HUES48 (cell line): ENCODE measurements at regions not wholly inside any gene's neighbourhood (a gene's known extent, or its start where the extent isn't known, plus 50 kb on each side); places are given as distances from the start of the nearest gene placed in this dataset.
A peak's percentile ranks its signal among the peaks of the same experiment; 100 is the strongest.

Experiments
- H3K27ac ChIP-seq: one replicate; pipeline ENCODE4 v1.7.0; 2013; ENCODE audit warnings: low read depth, low read length, inconsistent platforms
- H3K27me3 ChIP-seq: 2 replicates; pipeline ENCODE4 v1.6.1; 2013; ENCODE audit warnings: mild to moderate bottlenecking, low read length; ENCODE audit not compliant: control insufficient read depth, insufficient read depth
- H3K36me3 ChIP-seq: 2 replicates; pipeline ENCODE4 v1.6.1; 2013; ENCODE audit warnings: low read length; ENCODE audit not compliant: control insufficient read depth, insufficient read depth
- H3K4me1 ChIP-seq: 2 replicates; pipeline ENCODE4 v1.6.1; 2013; ENCODE audit warnings: mild to moderate bottlenecking, low read length; ENCODE audit not compliant: control insufficient read depth, insufficient read depth
- H3K4me3 ChIP-seq: 2 replicates; pipeline ENCODE4 v1.5.1; 2013; ENCODE audit warnings: mild to moderate bottlenecking, low read depth, low read length
- H3K9ac ChIP-seq: 2 replicates; pipeline ENCODE4 v1.6.1; 2013; ENCODE audit warnings: mild to moderate bottlenecking, low read depth, low read length, moderate library complexity
- H3K9me3 ChIP-seq: 2 replicates; pipeline ENCODE4 v1.6.1; 2013; ENCODE audit warnings: low read length; ENCODE audit not compliant: control insufficient read depth, insufficient read depth

DNA sequence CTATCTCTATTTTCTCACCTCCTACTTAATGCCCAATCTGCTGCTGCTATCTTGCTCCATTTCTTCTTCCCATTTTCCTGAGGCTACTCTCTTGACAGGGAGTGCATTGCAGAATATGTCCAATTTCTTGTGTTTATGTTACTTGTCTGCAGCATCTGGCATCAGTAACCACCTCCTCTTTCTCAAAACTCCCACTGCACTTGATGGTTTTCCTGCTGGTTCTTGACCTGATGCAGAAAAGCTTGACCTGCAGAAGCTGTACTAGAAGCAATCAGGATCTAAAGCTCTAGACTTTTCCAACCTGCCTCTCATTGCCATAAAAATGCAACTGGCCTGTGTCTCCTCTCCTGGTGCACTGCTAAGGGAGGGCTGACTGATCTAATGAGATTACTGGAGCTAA is 287.8 kb downstream of the ZEB1 start:
- H3K36me3 ChIP-seq, result no peaks in the 10 kb centered on the region
- peaks cover 6% of the 10 kb centered on the region; the same call in 1 of the 2 replicates for H3K4me1 ChIP-seq
- no peaks in the 10 kb centered on the region for H3K9me3 ChIP-seq
- H3K4me3 ChIP-seq, result no peak overlapping the region
- H3K27me3 ChIP-seq, result no peaks in the 10 kb centered on the region; the same call in 1 of the 2 replicates
- no peak overlapping the region for H3K27ac ChIP-seq
- no peak overlapping the region for H3K9ac ChIP-seq

DNA sequence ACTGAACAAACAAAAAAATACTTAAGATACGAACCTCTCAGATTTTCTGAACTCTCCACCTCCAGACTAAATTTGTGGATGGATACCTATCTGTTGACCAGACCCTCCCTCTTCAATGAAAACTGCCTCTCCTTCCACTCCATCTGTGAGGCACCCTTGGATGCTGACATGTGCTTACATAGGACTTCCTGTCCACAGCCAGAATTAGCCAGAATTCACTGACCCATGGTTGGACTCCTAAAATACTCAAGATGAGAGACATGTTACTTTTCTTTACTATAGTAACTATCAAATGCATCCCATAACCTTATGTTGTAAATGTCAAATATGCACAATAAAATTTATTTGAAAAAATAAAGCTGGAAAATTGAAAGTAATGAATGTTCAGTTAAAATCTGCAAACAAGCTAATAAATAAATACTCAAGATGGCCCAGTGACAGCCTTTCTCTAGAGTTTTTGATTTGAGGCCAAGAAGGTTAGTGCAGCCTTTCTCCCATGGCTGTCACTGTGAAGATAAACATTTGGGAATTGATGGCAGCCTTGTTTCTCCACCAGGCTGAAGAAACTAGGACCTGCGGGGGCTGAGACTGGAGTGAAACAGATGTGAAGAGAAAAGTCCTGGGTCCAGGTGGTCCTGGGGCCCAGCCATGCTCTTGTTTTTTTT is 287.0 kb downstream of the ZEB1 start:
- no peaks in the 10 kb centered on the region for H3K9me3 ChIP-seq

DNA sequence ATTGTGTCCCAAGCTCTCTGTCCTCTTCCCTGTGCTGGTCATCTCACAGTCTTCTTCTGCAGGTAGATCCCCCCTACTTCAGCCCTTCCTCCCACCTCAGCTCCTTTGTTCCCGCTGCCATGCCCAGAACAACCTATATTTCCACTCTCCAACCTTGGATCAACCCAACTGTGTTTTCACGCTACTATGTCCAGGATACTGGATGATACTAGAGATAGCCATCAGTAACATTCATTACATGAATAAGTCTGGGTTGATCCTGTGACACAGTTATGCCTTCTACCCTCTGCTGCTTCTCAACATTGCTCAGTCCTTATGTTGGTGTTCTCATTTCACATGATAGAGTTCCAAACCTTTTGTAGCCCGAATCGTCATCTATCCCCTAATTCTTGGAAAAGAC is 286.4 kb downstream of the ZEB1 start:
- Histone ChIP-seq H3K36me3 (no peaks in the 10 kb centered on the region), H3K27ac (no peak overlapping the region), H3K27me3 (no peaks in the 10 kb centered on the region; the same call in 1 of the 2 replicates), H3K4me3 (no peak overlapping the region), H3K9ac (no peak overlapping the region), H3K9me3 (no peaks in the 10 kb centered on the region), H3K4me1 (peaks cover 6% of the 10 kb centered on the region; the same call in 1 of the 2 replicates)

More for the DNA sequence above, 287.0 kb downstream of the ZEB1 start:
- Histone ChIP-seq H3K27me3 (no peaks in the 10 kb centered on the region; the same call in 1 of the 2 replicates), H3K27ac (no peak overlapping the region), H3K36me3 (no peaks in the 10 kb centered on the region), H3K9ac (no peak overlapping the region), H3K4me1 (peaks cover 6% of the 10 kb centered on the region; the same call in 1 of the 2 replicates), H3K4me3 (no peak overlapping the region)

DNA sequence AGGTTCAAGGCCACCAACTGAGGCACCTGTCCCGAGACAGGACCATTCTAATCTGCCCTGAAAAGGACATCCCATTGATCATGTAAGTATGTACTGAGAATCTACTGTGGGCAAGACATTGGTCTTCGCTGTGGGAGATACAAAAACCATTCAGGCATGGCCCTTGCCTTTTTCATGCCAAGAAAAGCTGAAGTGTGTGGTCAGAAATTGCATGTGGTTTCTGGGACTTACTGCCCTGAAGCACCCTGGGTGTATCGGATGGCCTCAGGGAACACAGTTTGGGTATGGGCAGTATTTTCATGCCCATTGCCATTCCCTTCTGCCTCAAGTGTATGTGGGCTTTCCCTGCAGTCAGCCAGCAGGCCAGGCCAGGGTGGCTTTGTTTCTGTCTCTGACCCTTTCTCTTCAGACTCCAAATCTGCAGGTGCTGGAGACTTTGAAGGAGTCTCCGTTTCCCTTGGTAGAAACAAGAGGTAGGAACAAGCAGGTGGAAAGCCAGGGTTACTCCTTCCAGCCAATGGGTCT is 285.7 kb downstream of the ZEB1 start:
- no peak overlapping the region for H3K4me3 ChIP-seq
- H3K27me3 ChIP-seq, result no peaks in the 10 kb centered on the region; the same call in 1 of the 2 replicates
- H3K27ac ChIP-seq, result no peak overlapping the region
- H3K36me3 ChIP-seq, result no peaks in the 10 kb centered on the region
- peaks cover 6% of the 10 kb centered on the region; the same call in 1 of the 2 replicates for H3K4me1 ChIP-seq
- no peaks in the 10 kb centered on the region for H3K9me3 ChIP-seq
- H3K9ac ChIP-seq, result no peak overlapping the region

DNA sequence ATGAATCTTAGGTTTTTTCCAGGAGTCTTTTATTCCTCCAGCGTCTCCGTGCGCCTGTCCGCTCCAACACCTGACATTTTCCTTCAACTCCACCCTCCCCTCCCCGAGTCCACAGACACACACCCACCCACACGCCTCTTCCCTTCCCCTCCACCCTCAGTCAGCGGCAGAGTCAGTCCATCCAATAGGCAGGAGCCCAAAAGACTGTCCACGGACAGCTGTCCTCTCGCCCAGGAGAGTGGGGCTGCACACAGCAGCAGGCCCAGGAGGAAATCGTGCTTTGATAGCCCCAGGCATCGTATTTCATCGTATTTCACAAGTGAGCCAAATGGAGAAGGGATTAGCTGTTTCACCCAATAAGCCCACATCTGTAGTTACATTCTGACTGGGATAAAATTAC is 285.1 kb downstream of the ZEB1 start:
- no peak overlapping the region for H3K27ac ChIP-seq

DNA sequence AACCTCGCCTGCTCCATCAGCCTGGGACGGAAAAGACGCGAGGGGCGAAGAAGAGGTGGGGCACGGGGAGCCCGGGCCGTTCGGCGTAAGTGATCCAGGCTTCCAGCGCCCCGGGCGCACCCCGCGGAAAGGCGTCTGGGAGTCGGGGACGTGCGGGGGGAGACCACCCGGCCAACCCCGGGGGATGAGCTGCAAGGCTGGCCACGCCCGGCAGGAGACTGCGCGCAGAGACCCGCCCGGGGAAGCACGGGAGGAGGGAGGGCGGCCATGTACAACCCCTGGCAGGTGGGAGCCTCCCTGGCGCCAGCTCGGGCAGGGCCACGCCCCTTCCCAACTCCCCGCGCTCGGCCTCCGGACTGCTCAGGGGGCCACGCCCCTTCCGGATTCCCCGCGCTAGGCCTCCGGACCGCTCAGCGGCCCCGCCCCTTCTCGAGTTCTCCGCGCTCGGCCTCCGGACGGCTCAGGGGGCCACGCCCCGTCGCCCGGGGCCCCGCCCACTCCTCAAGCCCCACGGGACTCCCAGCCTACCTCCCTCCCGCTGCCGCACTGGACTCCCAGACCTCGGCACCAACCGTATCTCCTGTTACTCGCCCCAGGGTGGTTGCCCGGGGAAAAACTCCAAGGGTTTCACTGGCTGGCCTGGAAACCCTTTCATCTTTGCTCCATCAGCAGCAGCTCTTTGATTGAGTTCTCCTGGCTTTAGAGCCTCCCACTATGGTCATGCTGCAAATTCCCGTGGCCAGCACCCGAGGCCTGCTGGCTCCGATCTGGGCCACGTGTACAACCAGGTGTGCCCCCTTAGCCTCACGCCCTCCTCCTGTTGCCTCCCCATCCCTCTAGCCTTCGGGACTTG is 284.4 kb downstream of the ZEB1 start:
- Histone ChIP-seq H3K9me3 (no peaks in the 10 kb centered on the region), H3K27me3 (no peaks in the 10 kb centered on the region; the same call in 1 of the 2 replicates), H3K4me1 (peaks cover 6% of the 10 kb centered on the region; the same call in 1 of the 2 replicates), H3K36me3 (no peaks in the 10 kb centered on the region), H3K4me3 (peak overlapping the region; percentile 74), H3K9ac (peak overlapping the region; percentile 34), H3K27ac (peak overlapping the region; percentile 64)

More for the DNA sequence above, 285.1 kb downstream of the ZEB1 start:
- Histone ChIP-seq H3K9me3 (no peaks in the 10 kb centered on the region), H3K9ac (no peak overlapping the region), H3K4me1 (peaks cover 6% of the 10 kb centered on the region; the same call in 1 of the 2 replicates), H3K36me3 (no peaks in the 10 kb centered on the region), H3K27me3 (no peaks in the 10 kb centered on the region; the same call in 1 of the 2 replicates), H3K4me3 (peak overlapping the region; percentile 74; the same call in 1 of the 2 replicates)

DNA sequence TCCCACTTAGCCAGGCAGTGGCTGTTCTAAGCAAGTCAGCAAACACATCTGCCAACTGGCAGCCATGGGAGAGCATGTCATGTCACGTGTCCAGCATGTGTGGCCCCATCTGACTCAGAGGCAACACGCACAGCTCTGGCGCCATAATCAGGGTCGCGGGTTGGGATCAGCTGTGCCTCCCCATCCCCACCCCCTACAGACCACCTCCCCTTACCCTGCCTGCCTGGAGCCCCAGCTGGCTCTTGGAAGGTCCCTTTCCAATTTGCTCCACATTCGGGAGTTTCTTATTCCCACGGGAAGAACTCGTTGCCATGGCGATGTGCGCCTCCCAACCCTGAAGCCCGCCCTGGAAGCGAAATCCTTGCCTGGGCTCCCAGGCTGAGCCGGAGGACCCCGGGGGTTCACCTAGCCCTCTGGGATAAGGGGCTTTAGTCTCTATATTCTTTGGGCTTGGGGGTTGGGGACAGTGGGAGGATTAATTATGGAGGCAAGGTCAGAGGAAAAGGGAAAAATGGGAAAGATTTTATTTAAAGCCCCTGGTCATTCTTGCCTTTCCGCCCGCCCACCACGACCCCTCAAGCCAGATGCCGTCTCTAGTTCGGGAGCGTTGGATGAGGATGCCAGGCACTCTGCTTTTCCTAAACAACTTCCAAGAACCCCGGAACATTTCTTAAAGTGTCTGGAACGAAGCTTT is 283.7 kb downstream of the ZEB1 start:
- Histone ChIP-seq H3K4me3 (peak overlapping the region; percentile 74), H3K27ac (peak overlapping the region; percentile 64), H3K9ac (peak overlapping the region; percentile 34), H3K9me3 (no peaks in the 10 kb centered on the region), H3K4me1 (peaks cover 6% of the 10 kb centered on the region; the same call in 1 of the 2 replicates), H3K36me3 (no peaks in the 10 kb centered on the region), H3K27me3 (no peaks in the 10 kb centered on the region; the same call in 1 of the 2 replicates)

DNA sequence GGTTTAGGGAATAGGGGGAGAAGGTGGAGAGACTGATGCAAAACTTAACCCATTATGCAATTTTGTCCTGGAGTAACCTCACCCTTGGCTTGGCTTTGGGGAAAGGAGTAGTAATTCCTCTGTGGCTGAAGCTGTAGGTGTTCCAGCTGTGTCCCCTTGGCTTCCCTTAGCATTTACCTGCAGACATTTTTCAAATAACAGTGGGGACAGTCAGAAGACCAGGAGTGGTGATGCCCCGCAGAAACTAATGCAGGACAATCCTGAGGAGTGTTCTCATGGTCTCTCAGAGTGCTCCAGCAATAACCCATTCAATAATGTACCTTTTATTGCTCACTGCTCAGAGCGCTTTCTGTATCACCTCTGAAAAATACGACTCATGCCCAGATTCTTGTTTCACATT is 282.1 kb downstream of the ZEB1 start:
- Histone ChIP-seq H3K9ac (no peak overlapping the region), H3K4me3 (no peak overlapping the region), H3K9me3 (no peaks in the 10 kb centered on the region), H3K27ac (no peak overlapping the region), H3K27me3 (no peaks in the 10 kb centered on the region; the same call in 1 of the 2 replicates), H3K36me3 (no peaks in the 10 kb centered on the region), H3K4me1 (peaks cover 6% of the 10 kb centered on the region; the same call in 1 of the 2 replicates)

DNA sequence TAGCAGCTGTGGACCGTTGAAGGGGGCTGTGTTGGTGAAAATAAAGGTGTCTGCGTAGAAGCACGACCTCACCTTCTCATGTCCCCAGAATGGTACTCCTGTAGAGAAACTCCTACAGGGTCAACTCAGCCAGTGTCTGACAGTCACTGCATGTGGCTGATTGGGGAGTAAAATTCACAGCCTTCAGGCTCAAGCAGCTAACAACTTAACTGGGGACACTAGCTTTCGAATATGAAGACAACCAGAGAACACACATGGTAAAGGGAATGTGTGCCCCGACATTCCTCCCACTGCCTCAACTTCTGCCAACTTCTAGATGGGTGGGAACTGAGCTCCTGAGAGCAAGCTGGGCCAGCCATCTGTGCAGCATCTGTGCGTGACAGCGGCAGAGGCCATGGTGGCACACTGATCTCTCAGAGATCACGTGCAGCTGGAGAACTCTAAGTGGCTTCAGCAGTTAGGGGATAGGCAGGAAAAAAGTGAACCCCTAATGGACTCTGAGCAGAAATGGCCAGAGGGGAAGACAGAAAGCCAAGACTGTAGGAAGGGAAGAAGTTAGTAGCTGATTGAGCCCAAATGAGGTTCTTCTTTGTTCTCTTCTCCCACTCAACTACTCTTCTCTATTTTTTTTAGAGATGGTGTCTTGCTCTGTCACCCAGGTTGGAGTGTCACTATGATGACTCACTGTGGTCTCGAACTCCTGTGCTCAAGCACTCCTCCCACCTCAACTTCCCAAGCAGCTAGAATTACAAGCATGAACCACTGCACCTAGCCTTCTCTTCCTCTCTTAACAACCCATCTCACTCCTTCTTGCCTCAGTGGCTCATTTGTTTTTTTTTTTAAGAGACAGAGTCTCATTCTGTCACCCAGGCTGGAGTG is 280.8 kb downstream of the ZEB1 start:
- no peak overlapping the region for H3K4me3 ChIP-seq
- H3K36me3 ChIP-seq, result no peaks in the 10 kb centered on the region
- no peak overlapping the region for H3K9ac ChIP-seq
- peaks cover 6% of the 10 kb centered on the region; the same call in 1 of the 2 replicates for H3K4me1 ChIP-seq
- no peaks in the 10 kb centered on the region for H3K9me3 ChIP-seq
- no peaks in the 10 kb centered on the region; the same call in 1 of the 2 replicates for H3K27me3 ChIP-seq
- no peak overlapping the region for H3K27ac ChIP-seq

DNA sequence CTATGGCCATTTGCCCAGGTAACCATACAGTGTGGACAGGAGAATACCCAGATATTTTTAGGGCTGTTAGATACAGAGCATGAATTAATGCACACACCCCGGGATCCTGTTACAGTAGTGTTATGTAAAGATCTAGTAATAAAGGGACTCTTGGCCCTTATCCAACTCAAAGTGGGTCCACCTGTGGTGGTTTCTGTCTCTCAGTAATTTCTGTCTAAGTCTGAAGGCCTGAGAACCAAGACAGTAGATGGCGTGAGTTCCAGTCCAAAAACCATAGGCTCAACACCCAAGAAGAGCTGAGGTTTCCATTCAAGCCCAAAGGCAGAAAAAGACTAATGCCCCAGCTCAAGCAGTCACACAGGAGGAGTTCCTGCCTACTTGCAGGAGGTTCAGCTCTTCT is 277.7 kb downstream of the ZEB1 start:
- Histone ChIP-seq H3K27ac (no peak overlapping the region), H3K4me1 (peaks cover 4% of the 10 kb centered on the region; the same call in 1 of the 2 replicates), H3K9me3 (no peaks in the 10 kb centered on the region), H3K36me3 (no peaks in the 10 kb centered on the region), H3K9ac (no peak overlapping the region), H3K27me3 (no peaks in the 10 kb centered on the region), H3K4me3 (no peak overlapping the region)
